ENCODE measurements at regions not wholly inside any gene's neighbourhood (a gene's known extent, or its start where the extent isn't known, plus 50 kb on each side); places are given as distances from the start of the nearest gene placed in this dataset.

GRCh38 chr2:215542690-215543089 lies 106.8 kb upstream of the FN1 start:
- Histone ChIP-seq H3K9me3 (no peaks in the 10 kb centered on the region), H3K4me1 (replicated peaks) (no peaks in the 10 kb centered on the region), H3K27me3 (replicated peaks; ENCODE audit: insufficient read depth) (no peaks in the 10 kb centered on the region), H3K4me3 (no peak overlapping the region), H3K36me3 (no peaks in the 10 kb centered on the region), H3K27ac (no peak overlapping the region)
- intact Hi-C loops (cut with DNase I), result no loop called here
- TF ChIP-seq POLR2A (IDR thresholded peaks at IDR 0.05) (no peak), POLR2AphosphoS5 (IDR thresholded peaks at IDR 0.05) (no peak)
- TF ChIP-seq, protein P1, sequence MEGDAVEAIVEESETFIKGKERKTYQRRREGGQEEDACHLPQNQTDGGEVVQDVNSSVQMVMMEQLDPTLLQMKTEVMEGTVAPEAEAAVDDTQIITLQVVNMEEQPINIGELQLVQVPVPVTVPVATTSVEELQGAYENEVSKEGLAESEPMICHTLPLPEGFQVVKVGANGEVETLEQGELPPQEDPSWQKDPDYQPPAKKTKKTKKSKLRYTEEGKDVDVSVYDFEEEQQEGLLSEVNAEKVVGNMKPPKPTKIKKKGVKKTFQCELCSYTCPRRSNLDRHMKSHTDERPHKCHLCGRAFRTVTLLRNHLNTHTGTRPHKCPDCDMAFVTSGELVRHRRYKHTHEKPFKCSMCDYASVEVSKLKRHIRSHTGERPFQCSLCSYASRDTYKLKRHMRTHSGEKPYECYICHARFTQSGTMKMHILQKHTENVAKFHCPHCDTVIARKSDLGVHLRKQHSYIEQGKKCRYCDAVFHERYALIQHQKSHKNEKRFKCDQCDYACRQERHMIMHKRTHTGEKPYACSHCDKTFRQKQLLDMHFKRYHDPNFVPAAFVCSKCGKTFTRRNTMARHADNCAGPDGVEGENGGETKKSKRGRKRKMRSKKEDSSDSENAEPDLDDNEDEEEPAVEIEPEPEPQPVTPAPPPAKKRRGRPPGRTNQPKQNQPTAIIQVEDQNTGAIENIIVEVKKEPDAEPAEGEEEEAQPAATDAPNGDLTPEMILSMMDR (IDR thresholded peaks at IDR 0.05), result no peak
- DNase-seq (ENCODE audit: low spot score), result no peak

- no peaks in the 10 kb centered on the region for H3K4me1 ChIP-seq (replicated peaks)
- no peaks in the 10 kb centered on the region for H3K9me3 ChIP-seq
- H3K36me3 ChIP-seq, result no peaks in the 10 kb centered on the region
- 62% methylated on average over 1 of the region's 1 CpG for WGBS
- H3K4me3 ChIP-seq, result no peak overlapping the region
- no peak for DNase-seq (ENCODE audit: low spot score)
- TF ChIP-seq POLR2A (IDR thresholded peaks at IDR 0.05) (no peak), POLR2AphosphoS5 (IDR thresholded peaks at IDR 0.05) (no peak)
- TF ChIP-seq, protein P1 (IDR thresholded peaks at IDR 0.05), result no peak
- no peak overlapping the region for H3K27ac ChIP-seq
- no peaks in the 10 kb centered on the region for H3K27me3 ChIP-seq (replicated peaks; ENCODE audit: insufficient read depth)
- intact Hi-C loops (cut with DNase I), result no loop called here
These were observed 104.8 kb upstream of the FN1 start for GRCh38 chr2:215540658-215541057.

DNA sequence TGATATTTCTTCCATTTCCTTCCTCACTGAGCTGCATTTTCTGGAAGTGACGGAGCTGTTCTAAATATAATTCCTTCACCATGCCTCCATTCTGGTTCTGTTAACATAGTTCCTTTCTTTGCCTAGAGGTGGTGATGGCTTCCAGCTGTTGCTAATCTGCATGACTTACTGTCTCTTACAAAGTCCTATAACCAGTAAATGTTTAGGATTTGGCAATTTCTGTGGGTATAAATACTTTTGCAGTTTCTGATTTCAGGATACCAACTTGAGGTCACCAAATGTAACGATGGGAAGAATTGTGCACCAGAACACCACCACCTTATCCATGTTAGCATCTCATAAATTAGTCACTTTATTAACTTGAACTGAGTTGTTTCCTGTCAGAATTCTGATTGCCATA lies 101.7 kb upstream of the FN1 start:
- Histone ChIP-seq H3K4me3 (no peak overlapping the region), H3K4me1 (replicated peaks) (no peaks in the 10 kb centered on the region), H3K27ac (no peak overlapping the region), H3K36me3 (no peaks in the 10 kb centered on the region), H3K27me3 (replicated peaks; ENCODE audit: insufficient read depth) (no peaks in the 10 kb centered on the region), H3K9me3 (no peaks in the 10 kb centered on the region)
- TF ChIP-seq POLR2AphosphoS5 (IDR thresholded peaks at IDR 0.05) (no peak), POLR2A (IDR thresholded peaks at IDR 0.05) (no peak)
- TF ChIP-seq, protein P1 (IDR thresholded peaks at IDR 0.05), result no peak
- intact Hi-C loops (cut with DNase I), result no loop called here
- 47% methylated on average over 2 of the region's 2 CpGs for WGBS
- DNase-seq (ENCODE audit: low spot score), result no peak

GRCh38 chr2:215536510-215536909 lies 100.6 kb upstream of the FN1 start:
- Histone ChIP-seq H3K36me3 (no peaks in the 10 kb centered on the region), H3K9me3 (no peaks in the 10 kb centered on the region), H3K4me1 (replicated peaks) (no peaks in the 10 kb centered on the region), H3K4me3 (no peak overlapping the region), H3K27ac (no peak overlapping the region), H3K27me3 (replicated peaks; ENCODE audit: insufficient read depth) (no peaks in the 10 kb centered on the region)
- intact Hi-C loops (cut with DNase I), result no loop called here
- WGBS, result 57% methylated on average over 5 of the region's 5 CpGs
- TF ChIP-seq POLR2A (IDR thresholded peaks at IDR 0.05) (no peak), POLR2AphosphoS5 (IDR thresholded peaks at IDR 0.05) (no peak)
- TF ChIP-seq, protein P1 (IDR thresholded peaks at IDR 0.05), result no peak
- DNase-seq (ENCODE audit: low spot score), result no peak

GRCh38 chr2:215535741-215536140 lies 99.9 kb upstream of the FN1 start:
- H3K27me3 ChIP-seq (replicated peaks; ENCODE audit: insufficient read depth), result no peaks in the 10 kb centered on the region

More at GRCh38 chr2:215535741-215536140, 99.9 kb upstream of the FN1 start:
- H3K4me1 ChIP-seq (replicated peaks), result no peaks in the 10 kb centered on the region
- intact Hi-C loops (cut with DNase I), result no loop called here
- TF ChIP-seq, protein P1 (IDR thresholded peaks at IDR 0.05), result no peak
- TF ChIP-seq POLR2A (IDR thresholded peaks at IDR 0.05) (no peak), POLR2AphosphoS5 (IDR thresholded peaks at IDR 0.05) (no peak)
- DNase-seq (ENCODE audit: low spot score), result no peak
- H3K27ac ChIP-seq, result no peak overlapping the region
- WGBS, result 18% methylated on average over 1 of the region's 1 CpG
- H3K4me3 ChIP-seq, result no peak overlapping the region
- H3K36me3 ChIP-seq, result no peaks in the 10 kb centered on the region
- no peaks in the 10 kb centered on the region for H3K9me3 ChIP-seq
